NB4 (cell line): ENCODE measurements at regions not wholly inside any gene's neighbourhood (a gene's known extent, or its start where the extent isn't known, plus 50 kb on each side); places are given as distances from the start of the nearest gene placed in this dataset.
A peak's percentile ranks its signal among the peaks of the same experiment; 100 is the strongest.

Experiments used
- DNase-seq: peaks from one replicate; pipeline ENCODE4 v3.0.0; 2010; ENCODE audit warnings: low read depth
- H3K4me3 ChIP-seq: one replicate; pipeline ENCODE4 v1.5.1; 2011; ENCODE audit warnings: mild to moderate bottlenecking, low read depth, low read length, moderate library complexity
- CTCF ChIP-seq: IDR thresholded peaks from one replicate; pipeline ENCODE4 v1.5.1; 2012; ENCODE audit warnings: low read depth, low read length
- MAX ChIP-seq: IDR thresholded peaks from 2 replicates; pipeline ENCODE4 v1.6.1; 2011; ENCODE audit warnings: low read depth, low read length
- MYC ChIP-seq: IDR thresholded peaks from 2 replicates; pipeline ENCODE4 v1.6.1; 2011; ENCODE audit warnings: low read depth, low read length
- POLR2A ChIP-seq: IDR thresholded peaks from 2 replicates; pipeline ENCODE4 v1.6.1; 2011; ENCODE audit warnings: mild to moderate bottlenecking; ENCODE audit not compliant: insufficient read length; ENCODE audit errors: extremely low read depth

- H3K4me3 ChIP-seq: no peak overlapping the region
- peak; percentile 37 for DNase-seq
- TF ChIP-seq POLR2A: no peak
- TF ChIP-seq CTCF: no peak
- TF ChIP-seq MAX: no peak
Observed at GRCh38 chr11:107198490-107199007, 180.3 kb upstream of the GUCY1A2 start.

GRCh38 chr11:107197932-107198331 lies 179.7 kb upstream of the GUCY1A2 start:
- H3K4me3 ChIP-seq: no peak overlapping the region
- no peak for TF ChIP-seq CTCF
- no peak for TF ChIP-seq MAX
- TF ChIP-seq POLR2A: no peak
- TF ChIP-seq MYC: no peak
- DNase-seq: no peak

- H3K4me3 ChIP-seq: no peak overlapping the region
- no peak for DNase-seq
- TF ChIP-seq POLR2A: no peak
- no peak for TF ChIP-seq MAX
- no peak for TF ChIP-seq MYC
- no peak for TF ChIP-seq CTCF
Observed at GRCh38 chr11:107196732-107197131, 178.5 kb upstream of the GUCY1A2 start.

- DNase-seq: no peak
- H3K4me3 ChIP-seq: no peak overlapping the region
- TF ChIP-seq MAX (no peak), MYC (no peak), POLR2A (no peak), CTCF (no peak)
Observed at GRCh38 chr11:107184986-107185385, 166.7 kb upstream of the GUCY1A2 start.

- no peak for DNase-seq
- TF ChIP-seq POLR2A (no peak), MAX (no peak), MYC (no peak)
- H3K4me3 ChIP-seq: no peak overlapping the region
Observed at GRCh38 chr11:107183953-107184352, 165.7 kb upstream of the GUCY1A2 start.

GRCh38 chr11:107182978-107183377 lies 164.7 kb upstream of the GUCY1A2 start:
- no peak for DNase-seq
- TF ChIP-seq POLR2A (no peak), CTCF (no peak), MAX (no peak), MYC (no peak)
- H3K4me3 ChIP-seq: no peak overlapping the region
